ENCODE measurements at regions not wholly inside any gene's neighbourhood (a gene's known extent, or its start where the extent isn't known, plus 50 kb on each side); places are given as distances from the start of the nearest gene placed in this dataset.

GRCh38 chr10:2120746-2121145 lies 383.4 kb upstream of the ADARB2 start:
- no peak for TF ChIP-seq POLR2AphosphoS5 (IDR thresholded peaks at IDR 0.05; ENCODE audit: low read depth, low read length)
- no peak for TF ChIP-seq POLR2A (IDR thresholded peaks at IDR 0.05; ENCODE audit: low read depth, low read length)

Measured in GM12892 (cell line).